SK-MEL-5 (cell line): ENCODE measurements at regions not wholly inside any gene's neighbourhood (a gene's known extent, or its start where the extent isn't known, plus 50 kb on each side); places are given as distances from the start of the nearest gene placed in this dataset.

Source experiments
- DNase-seq: peaks from one replicate; pipeline ENCODE4 v3.0.0-alpha.2; 2016; ENCODE audit warnings: low read depth, low spot score
- in situ Hi-C: cut with HindIII; loops from 2 replicates; pipeline ENCODE4 v1.10.0; 2016; ENCODE audit warnings: low sequenced_read_pairs, high pct_unique_total_duplicates, low pct_unique_long_range_greater_than_20kb

- in situ Hi-C loops = no loop called here
- no peak for DNase-seq
Observed at GRCh38 chr4:179750374-179750773, 2308.1 kb upstream of the AGA start.

GRCh38 chr4:179751669-179752068, 2309.4 kb upstream of the AGA start:
- no peak for DNase-seq
- in situ Hi-C loops = no loop called here

GRCh38 chr4:179755322-179755721, 2313.1 kb upstream of the AGA start:
- no peak for DNase-seq
- in situ Hi-C loops = no loop called here

- in situ Hi-C loops = no loop called here
- DNase-seq = no peak
Observed at GRCh38 chr4:179757641-179758040, 2315.4 kb upstream of the AGA start.

GRCh38 chr4:179762840-179763239, 2320.6 kb upstream of the AGA start:
- DNase-seq = no peak
- in situ Hi-C loops = no loop called here

- in situ Hi-C loops = no loop called here
- no peak for DNase-seq
Observed at GRCh38 chr4:179766938-179767337, 2324.7 kb upstream of the AGA start.

- DNase-seq = no peak
- in situ Hi-C loops = no loop called here
Observed at GRCh38 chr4:179768996-179769395, 2326.8 kb upstream of the AGA start.

GRCh38 chr4:179797738-179798137, 2355.5 kb upstream of the AGA start:
- DNase-seq = peak; percentile 87
- in situ Hi-C loops = no loop called here

GRCh38 chr4:179803857-179804256, 2361.6 kb upstream of the AGA start:
- in situ Hi-C loops = no loop called here
- no peak for DNase-seq

- no peak for DNase-seq
Observed at GRCh38 chr4:179804440-179804839, 2362.2 kb upstream of the AGA start.

GRCh38 chr4:179817317-179817716, 2375.1 kb upstream of the AGA start:
- no peak for DNase-seq
- in situ Hi-C loops = no loop called here

More at GRCh38 chr4:179804440-179804839, 2362.2 kb upstream of the AGA start:
- in situ Hi-C loops = no loop called here

GRCh38 chr4:179823342-179823741, 2381.1 kb upstream of the AGA start:
- no peak for DNase-seq
- in situ Hi-C loops = no loop called here

GRCh38 chr4:179831274-179831673, 2389.0 kb upstream of the AGA start:
- no peak for DNase-seq
- in situ Hi-C loops = no loop called here

GRCh38 chr4:179836179-179837075, 2394.2 kb upstream of the AGA start:
- in situ Hi-C loops = no loop called here
- no peak for DNase-seq

GRCh38 chr4:179843370-179843769, 2399.8 kb upstream of the TENM3 start:
- in situ Hi-C loops = no loop called here
- no peak for DNase-seq

GRCh38 chr4:179855469-179855868, 2387.7 kb upstream of the TENM3 start:
- no peak for DNase-seq
- in situ Hi-C loops = no loop called here

GRCh38 chr4:179858221-179858620, 2385.0 kb upstream of the TENM3 start:
- DNase-seq = no peak
- in situ Hi-C loops = no loop called here

GRCh38 chr4:179867300-179867878, 2375.8 kb upstream of the TENM3 start:
- peak; percentile 90 for DNase-seq
- in situ Hi-C loops = no loop called here

- in situ Hi-C loops = no loop called here
- DNase-seq = no peak
Observed at GRCh38 chr4:179871726-179872125, 2371.5 kb upstream of the TENM3 start.
